K562 (cell line): ENCODE measurements at regions not wholly inside any gene's neighbourhood (a gene's known extent, or its start where the extent isn't known, plus 50 kb on each side); places are given as distances from the start of the nearest gene placed in this dataset.

Experiments used
- ATAC-seq: fragments of 200-7000 bp; cut with Tn5 transposase; 3 replicates; pipeline ENCODE4 v1.9.1; 2020; ENCODE audit warnings: moderate library complexity
- BruUV-seq: library from RNA; stranded (reverse); fragments of 400-500 nt; replicated peaks from 2 replicates; lab custom pipeline; 2021; lab: Mats Ljungman, UMichigan
- CTCF ChIA-PET: fragments of 300-600 bp; formaldehyde crosslinking; extraction: SDS; loops from one replicate; lab custom pipeline; 2021; ENCODE audit warnings: low intra/inter-chr PET ratio; lab: Yijun Ruan, JAX
- POLR2A ChIA-PET: fragments of 300-600, 350-650 bp; sonication (Branson Sonifier 250); formaldehyde crosslinking; extraction: SDS; loops from one replicate; lab custom pipeline; 2021; ENCODE audit warnings: antibody characterized with exemption, inconsistent platforms; lab: Yijun Ruan, JAX
- DNase-seq, 4 experiments: peaks; one replicate each; pipeline versions ENCODE4 v3.0.0 to v3.0.0-alpha.2; 2011 to 2018; ENCODE audit warnings: low spot score in 3 of 4, mixed read lengths in 3 of 4; ENCODE audit errors: extremely low read depth in 1 of 4
- FAIRE-seq: peaks from 2 replicates; lab custom pipeline; 2011; peaks lifted over from hg19 to GRCh38; lab: Jason Lieb, UNC
- H2AFZ ChIP-seq: 2 replicates; pipeline ENCODE4 v1.6.0; 2011; ENCODE audit warnings: low read depth, low read length, control low read depth, inconsistent platforms
- H3K27ac ChIP-seq: fragments of 200-600 bp; 3 replicates; pipeline ENCODE4 v1.8.0; 2011; ENCODE audit warnings: low read depth, mild to moderate bottlenecking, control low read depth, inconsistent platforms, low read length, moderate library complexity, mixed read lengths; ENCODE audit errors: extremely low read depth
- H3K27me3 ChIP-seq, 2 experiments: fragments of 300-600 bp in 1 of 2; 2 replicates in 1 of 2; 3 replicates in 1 of 2; pipeline versions ENCODE4 v1.6.0 to v1.8.0; 2011; ENCODE audit warnings: inconsistent platforms in 2 of 2, low read length in 2 of 2, mild to moderate bottlenecking in 1 of 2, mixed read lengths in 1 of 2, moderate library complexity in 1 of 2; ENCODE audit not compliant: control insufficient read depth in 2 of 2, insufficient read depth in 2 of 2
- H3K36me3 ChIP-seq: fragments of 300-600 bp; 3 replicates; pipeline ENCODE4 v1.8.0; 2011; ENCODE audit warnings: mild to moderate bottlenecking, low read length, inconsistent platforms; ENCODE audit not compliant: control insufficient read depth, insufficient read depth
- H3K4me1 ChIP-seq, 2 experiments: fragments of 200-600 bp in 1 of 2; replicated peaks in 1 of 2; 2 replicates in 1 of 2; 3 replicates in 1 of 2; pipeline versions ENCODE4 v1.5.1 to v1.8.0; 2011; ENCODE audit warnings: inconsistent platforms in 2 of 2, low read length in 2 of 2, mild to moderate bottlenecking in 1 of 2, mixed read lengths in 1 of 2, moderate library complexity in 1 of 2; ENCODE audit not compliant: control insufficient read depth in 2 of 2, insufficient read depth in 2 of 2
- H3K4me2 ChIP-seq: 2 replicates; pipeline ENCODE4 v1.6.1; 2011; ENCODE audit warnings: low read length, control low read depth, inconsistent platforms, mixed read lengths; ENCODE audit not compliant: insufficient read depth
- H3K4me3 ChIP-seq: fragments of 200-600 bp; sonication (generic), shearing (Covaris generic); 2 replicates; pipeline ENCODE4 v1.5.1; 2016; ENCODE audit warnings: control low read depth, inconsistent platforms
- H3K79me2 ChIP-seq: fragments of 200-600 bp; 3 replicates; pipeline ENCODE4 v1.8.0; 2011; ENCODE audit warnings: low read length, inconsistent platforms; ENCODE audit not compliant: control insufficient read depth, insufficient read depth
- H3K9ac ChIP-seq, 2 experiments: 2 replicates each; pipeline versions ENCODE4 v1.6.0 to v1.6.1; 2011; ENCODE audit warnings: low read depth in 2 of 2, low read length in 2 of 2, control low read depth in 1 of 2, inconsistent platforms in 1 of 2, mild to moderate bottlenecking in 1 of 2, mixed read lengths in 1 of 2; ENCODE audit not compliant: insufficient read depth in 1 of 2
- H3K9me1 ChIP-seq: one replicate; pipeline ENCODE4 v1.6.0; 2011; ENCODE audit warnings: inconsistent platforms, mild to moderate bottlenecking, low read length, moderate library complexity; ENCODE audit not compliant: control insufficient read depth, insufficient read depth
- H3K9me3 ChIP-seq: replicated peaks from 2 replicates; pipeline ENCODE4 v1.5.1; 2011; ENCODE audit warnings: low read depth, low read length, inconsistent platforms; ENCODE audit not compliant: control insufficient read depth, insufficient read depth
- H4K20me1 ChIP-seq: replicated peaks from 2 replicates; pipeline ENCODE4 v1.6.1; 2011; ENCODE audit warnings: low read length, inconsistent platforms, mixed read lengths; ENCODE audit not compliant: control insufficient read depth, insufficient read depth
- ATF1 ChIP-seq, 2 experiments: fragments of 450-650 bp in 1 of 2; IDR thresholded peaks; 2 replicates each; pipeline ENCODE4 v1.6.1; 2016; ENCODE audit warnings: missing compliant biosample characterization in 1 of 2, missing genetic modification characterization in 1 of 2
- C11orf30 ChIP-seq: fragments of 450-650 bp; IDR thresholded peaks from 2 replicates; pipeline ENCODE4 v1.6.1; 2016; ENCODE audit warnings: low read depth, mild to moderate bottlenecking
- CHD2 ChIP-seq: IDR thresholded peaks from 2 replicates; pipeline ENCODE4 v1.6.1; 2011; ENCODE audit warnings: low read depth, low read length
- CREB3L1 ChIP-seq: fragments of 450-650 bp; IDR thresholded peaks from 2 replicates; pipeline ENCODE4 v1.6.1; 2014; ENCODE audit warnings: low read depth, mild to moderate bottlenecking, moderate library complexity, borderline replicate concordance
- FIP1L1 ChIP-seq: fragments of 200-400 bp; formaldehyde crosslinking; IDR thresholded peaks from 2 replicates; pipeline ENCODE4 v1.6.1; 2018; ENCODE audit warnings: mild to moderate bottlenecking, low read depth, low read length; ENCODE audit not compliant: poor library complexity, severe bottlenecking
- MAFG ChIP-seq: fragments of 450-650 bp; conservative IDR thresholded peaks from 2 replicates; pipeline ENCODE4 v1.6.1; 2016; ENCODE audit warnings: missing genetic modification characterization, missing compliant biosample characterization
- MBD1 ChIP-seq: fragments of 250-450 bp; sonication (Bioruptor Pico); IDR thresholded peaks from 2 replicates; pipeline ENCODE4 v1.8.0; 2022; ENCODE audit warnings: inconsistent platforms
- NONO ChIP-seq, 2 experiments: fragments of 200-400 bp in 1 of 2; fragments of 450-650 bp in 1 of 2; formaldehyde crosslinking in 1 of 2; IDR thresholded peaks; 2 replicates each; pipeline ENCODE4 v1.6.1; 2017; ENCODE audit warnings: low read depth in 2 of 2, mild to moderate bottlenecking in 2 of 2, moderate library complexity in 2 of 2, low read length in 1 of 2
- POLR2G ChIP-seq: fragments of 200-400 bp; formaldehyde crosslinking; IDR thresholded peaks from 2 replicates; pipeline ENCODE4 v1.6.1; 2017; ENCODE audit warnings: low read depth, mild to moderate bottlenecking, antibody characterized with exemption, low read length, moderate library complexity
- SLC30A9 ChIP-seq: fragments of 250-450 bp; sonication (Bioruptor Pico); IDR thresholded peaks from 2 replicates; pipeline ENCODE4 v1.8.0; 2022; ENCODE audit warnings: mild to moderate bottlenecking, moderate library complexity
- TEAD4 ChIP-seq, 2 experiments: sonication (generic) in 1 of 2; formaldehyde crosslinking in 1 of 2; IDR thresholded peaks; 2 replicates each; pipeline versions ENCODE4 v1.6.1 to v1.8.0; 2012 to 2022; ENCODE audit warnings: borderline replicate concordance in 1 of 2, inconsistent platforms in 1 of 2, low read length in 1 of 2, mild to moderate bottlenecking in 1 of 2, missing genetic modification reagents in 1 of 2
- ZFP30 ChIP-seq: fragments of 250-450 bp; sonication (Bioruptor Pico); IDR thresholded peaks from 2 replicates; pipeline ENCODE4 v1.8.0; 2022; ENCODE audit warnings: moderate library complexity, mild to moderate bottlenecking, inconsistent platforms, borderline replicate concordance
- ZNF140 ChIP-seq: fragments of 250-450 bp; sonication (Bioruptor Pico); IDR thresholded peaks from 2 replicates; pipeline ENCODE4 v1.8.0; 2021; ENCODE audit warnings: moderate library complexity, mild to moderate bottlenecking, inconsistent platforms
- WGBS: fragments of 100-300 bp; shearing (Covaris generic); methylation state at CpG from one replicate; pipeline ENCODE4 v1.1.6; 2016; ENCODE audit warnings: low coverage, mixed read lengths; ENCODE audit not compliant: insufficient coverage; ENCODE audit errors: missing lambda C conversion rate; 5-methylcytosine and 5-hydroxymethylcytosine counted together
- in situ Hi-C: fragments of 300-500 bp; cut with MboI; formaldehyde crosslinking; loops from 4 replicates; pipeline ENCODE4 v1.15.0; 2018; ENCODE audit warnings: inconsistent platforms, mixed read lengths
- intact Hi-C: fragments of 100-400 bp; cut with micrococcal nuclease; formaldehyde crosslinking; loops from 2 replicates; pipeline ENCODE4 v1.14.2; 2022

- Histone ChIP-seq H3K4me2 (no peak overlapping the region), H4K20me1 (no peaks in the 10 kb centered on the region), H3K27me3 (no peaks in the 10 kb centered on the region), H3K36me3 (no peaks in the 10 kb centered on the region), H3K79me2 (no peaks in the 10 kb centered on the region), H3K9me1 (no peaks in the 10 kb centered on the region), H3K9me3 (no peaks in the 10 kb centered on the region), H3K9ac (no peak overlapping the region), H3K4me1 (peaks cover 0 to 11% of the 10 kb centered on the region in 2 experiments; a peak in 4 of 5 replicates), H2AFZ (no peak overlapping the region), H3K4me3 (no peak overlapping the region), H3K27ac (no peak overlapping the region)
- ChIA-PET POLR2A (interaction anchor here (0.7 to 1.7 kb wide), 2 partner anchors 11 to 23 kb away, joined by 3 read pairs; no protein-coding TSS in a partner anchor), CTCF (no interaction called here)
- intact Hi-C loops = no loop called here
- in situ Hi-C loops = no loop called here
- ATAC-seq (no peak), FAIRE-seq (no peak), DNase-seq (no peak)
- no CpG with 5 or more reads among the region's 3 CpGs for WGBS
- BruUV-seq = no TSS peak
- TF ChIP-seq MBD1 (CRISPR knock-in tag) = no peak
- no peak for TF ChIP-seq ZNF140
Observed at GRCh38 chr12:5223881-5224280, 180.2 kb downstream of the KCNA5 start.

GRCh38 chr12:5226581-5226980 lies 182.9 kb downstream of the KCNA5 start:
- Histone ChIP-seq H3K9me3 (no peaks in the 10 kb centered on the region), H3K27ac (no peak overlapping the region), H4K20me1 (no peaks in the 10 kb centered on the region), H3K4me1 (no peaks in the 10 kb centered on the region; a peak in 1 of 5 replicates), H3K9ac (no peak overlapping the region), H3K36me3 (no peaks in the 10 kb centered on the region), H3K79me2 (no peaks in the 10 kb centered on the region), H3K4me3 (no peak overlapping the region), H3K27me3 (no peaks in the 10 kb centered on the region), H3K9me1 (no peaks in the 10 kb centered on the region), H2AFZ (no peak overlapping the region), H3K4me2 (no peak overlapping the region)
- in situ Hi-C loops = no loop called here
- POLR2A ChIA-PET = no interaction called here
- intact Hi-C loops = no loop called here
- no TSS peak for BruUV-seq
- 19% methylated on average over 7 of the region's 7 CpGs for WGBS
- CTCF ChIA-PET = no interaction called here
- DNase-seq = peak in 1 of 4 experiments; percentile 7
- no peak for FAIRE-seq
- ATAC-seq = 0 out of 3 replicates have a peak, but pooled peaks have one; percentile 35
- TF ChIP-seq ATF1 (CRISPR knock-in tag; IDR thresholded peaks at IDR 0.05) (no peak), ATF1 (tag; IDR thresholded peaks at IDR 0.05) (no peak), ZFP30 (CRISPR knock-in tag) (no peak), NONO (IDR thresholded peaks at IDR 0.05; ENCODE audit: low read depth in 2 of 2, low read length in 1 of 2) (no peak), POLR2G (no peak), SLC30A9 (CRISPR knock-in tag) (no peak), CREB3L1 (no peak), TEAD4 (IDR thresholded peaks at IDR 0.05; ENCODE audit: low read length) (no peak), TEAD4 (CRISPR knock-in tag; IDR thresholded peaks at IDR 0.05; ENCODE audit: borderline replicate concordance) (no peak), C11orf30 (peak; percentile 78), FIP1L1 (no peak), CHD2 (no peak), MAFG (peak; percentile 91)
